Osteoblast (primary cell): ENCODE measurements at regions not wholly inside any gene's neighbourhood (a gene's known extent, or its start where the extent isn't known, plus 50 kb on each side); places are given as distances from the start of the nearest gene placed in this dataset.

ENCODE experiments used
- DNase-seq: peaks from one replicate; pipeline ENCODE4 v3.0.0; 2011; ENCODE audit warnings: low spot score, mixed read lengths; ENCODE audit not compliant: insufficient read length; ENCODE audit errors: missing footprints
- H2AFZ ChIP-seq: 2 replicates; pipeline ENCODE4 v1.6.0; 2011; ENCODE audit warnings: mild to moderate bottlenecking, low read length
- H3K27ac ChIP-seq: 2 replicates; pipeline ENCODE4 v1.5.1; 2011; ENCODE audit warnings: mild to moderate bottlenecking, low read depth, low read length, moderate library complexity
- H3K27me3 ChIP-seq: 2 replicates; pipeline ENCODE4 v1.6.0; 2012; ENCODE audit warnings: mild to moderate bottlenecking, control low read depth, inconsistent platforms, low read length, moderate library complexity; ENCODE audit not compliant: insufficient read depth
- H3K36me3 ChIP-seq: 2 replicates; pipeline ENCODE4 v1.5.1; 2011; ENCODE audit warnings: mild to moderate bottlenecking, low read length, control low read depth, moderate library complexity; ENCODE audit not compliant: insufficient read depth
- H3K4me1 ChIP-seq: 2 replicates; pipeline ENCODE4 v1.5.1; 2011; ENCODE audit warnings: mild to moderate bottlenecking, low read length, control low read depth, moderate library complexity; ENCODE audit not compliant: insufficient read depth
- H3K4me2 ChIP-seq: 2 replicates; pipeline ENCODE4 v1.6.0; 2011; ENCODE audit warnings: mild to moderate bottlenecking, low read length; ENCODE audit not compliant: insufficient read depth
- H3K4me3 ChIP-seq: fragments of 200-600 bp; sonication (generic); 3 replicates; pipeline ENCODE4 v1.5.1; 2012; ENCODE audit warnings: mild to moderate bottlenecking, low read length, inconsistent platforms; ENCODE audit not compliant: insufficient read depth
- H3K79me2 ChIP-seq: 2 replicates; pipeline ENCODE4 v1.6.0; 2012; ENCODE audit warnings: mild to moderate bottlenecking, low read length, control low read depth, inconsistent platforms; ENCODE audit not compliant: insufficient read depth
- H3K9me3 ChIP-seq: 2 replicates; pipeline ENCODE4 v1.5.1; 2011; ENCODE audit warnings: low read depth, low read length, control low read depth
- H4K20me1 ChIP-seq: 2 replicates; pipeline ENCODE4 v1.6.0; 2012; ENCODE audit warnings: mild to moderate bottlenecking, low read length, control low read depth; ENCODE audit not compliant: insufficient read depth
- CTCF ChIP-seq: IDR thresholded peaks from 2 replicates; pipeline ENCODE4 v1.5.1; 2011; ENCODE audit warnings: mild to moderate bottlenecking, low read depth, low read length, moderate library complexity; ENCODE audit errors: extremely low read depth

- Histone ChIP-seq H3K4me2 (no peak overlapping the region), H3K79me2 (no peaks in the 10 kb centered on the region), H3K27ac (no peak overlapping the region), H3K4me1 (no peaks in the 10 kb centered on the region), H3K36me3 (no peaks in the 10 kb centered on the region), H4K20me1 (no peaks in the 10 kb centered on the region), H3K27me3 (no peaks in the 10 kb centered on the region), H2AFZ (no peak overlapping the region), H3K4me3 (no peak overlapping the region), H3K9me3 (no peaks in the 10 kb centered on the region)
- no peak for TF ChIP-seq CTCF
- no peak for DNase-seq
These were observed 256.4 kb downstream of the MEX3B start for GRCh38 chr15:81789403-81789802.

- TF ChIP-seq CTCF = no peak
- Histone ChIP-seq H3K27ac (no peak overlapping the region), H4K20me1 (no peaks in the 10 kb centered on the region), H3K27me3 (no peaks in the 10 kb centered on the region), H3K79me2 (no peaks in the 10 kb centered on the region), H3K9me3 (no peaks in the 10 kb centered on the region), H2AFZ (no peak overlapping the region), H3K4me2 (no peak overlapping the region), H3K4me3 (no peak overlapping the region), H3K4me1 (no peaks in the 10 kb centered on the region), H3K36me3 (no peaks in the 10 kb centered on the region)
- DNase-seq = no peak
These were observed 259.0 kb downstream of the MEX3B start for GRCh38 chr15:81786776-81787175.

- DNase-seq = no peak
- H3K4me2 ChIP-seq = no peak overlapping the region
- H3K79me2 ChIP-seq = no peaks in the 10 kb centered on the region
- H3K36me3 ChIP-seq = no peaks in the 10 kb centered on the region
- no peak overlapping the region for H3K27ac ChIP-seq
- no peak for TF ChIP-seq CTCF
- H3K27me3 ChIP-seq = no peaks in the 10 kb centered on the region
- no peak overlapping the region for H3K4me3 ChIP-seq
- H3K4me1 ChIP-seq = no peaks in the 10 kb centered on the region
- H4K20me1 ChIP-seq = no peaks in the 10 kb centered on the region
- H3K9me3 ChIP-seq = no peaks in the 10 kb centered on the region
- H2AFZ ChIP-seq = no peak overlapping the region
These were observed 260.1 kb downstream of the MEX3B start for GRCh38 chr15:81785679-81786078.

GRCh38 chr15:81785181-81785580 is 260.6 kb downstream of the MEX3B start:
- Histone ChIP-seq H2AFZ (no peak overlapping the region), H3K36me3 (no peaks in the 10 kb centered on the region), H4K20me1 (no peaks in the 10 kb centered on the region), H3K4me1 (no peaks in the 10 kb centered on the region), H3K27me3 (no peaks in the 10 kb centered on the region), H3K79me2 (no peaks in the 10 kb centered on the region), H3K9me3 (no peaks in the 10 kb centered on the region), H3K4me3 (no peak overlapping the region), H3K27ac (no peak overlapping the region), H3K4me2 (no peak overlapping the region)
- no peak for TF ChIP-seq CTCF
- DNase-seq = no peak
